ENCODE measurements at regions not wholly inside any gene's neighbourhood (a gene's known extent, or its start where the extent isn't known, plus 50 kb on each side); places are given as distances from the start of the nearest gene placed in this dataset.

GRCh38 chr13:80952158-80952557 is 611.2 kb upstream of the SPRY2 start:
- Histone ChIP-seq H3K79me2 (ENCODE audit: insufficient read depth, low read depth, low read length) (no peaks in the 10 kb centered on the region), H3K9me2 (ENCODE audit: insufficient read depth, low read length) (no peaks in the 10 kb centered on the region), H2AFZ (ENCODE audit: low read length) (no peak overlapping the region), H3K4me2 (ENCODE audit: low read length) (no peak overlapping the region), H3K4me3 (ENCODE audit: low read depth, low read length, poor library complexity, severe bottlenecking) (no peak overlapping the region), H4K20me1 (ENCODE audit: insufficient read depth, low read length) (no peaks in the 10 kb centered on the region), H3K36me3 (ENCODE audit: insufficient read depth, low read length) (no peaks in the 10 kb centered on the region), H3K27ac (ENCODE audit: low read depth, low read length, poor library complexity, severe bottlenecking) (no peak overlapping the region), H3K4me1 (ENCODE audit: insufficient read depth, low read length, poor library complexity, severe bottlenecking) (no peaks in the 10 kb centered on the region), H3K9me3 (ENCODE audit: low read length) (no peaks in the 10 kb centered on the region)
- ChIA-PET CTCF (ENCODE audit: unreplicated experiment) (no interaction called here), POLR2A (no interaction called here)
- intact Hi-C loops (cut with micrococcal nuclease; ENCODE audit: unreplicated experiment) = no loop called here
- no peak for DNase-seq (ENCODE audit: low spot score)
- no TSS peak for BruUV-seq (replicated peaks)
- no peak for TF ChIP-seq EZH2phosphoT487 (IDR thresholded peaks at IDR 0.05; ENCODE audit: borderline replicate concordance, low read depth, low read length)
- no peak for TF ChIP-seq CTCF (conservative IDR thresholded peaks at IDR 0.05; ENCODE audit: low read length)

GRCh38 chr13:80946008-80946802 is 605.3 kb upstream of the SPRY2 start:
- no peak for TF ChIP-seq CTCF (conservative IDR thresholded peaks at IDR 0.05; ENCODE audit: low read length)
- no peak for TF ChIP-seq EZH2phosphoT487 (IDR thresholded peaks at IDR 0.05; ENCODE audit: borderline replicate concordance, low read depth, low read length)
- H3K79me2 ChIP-seq (ENCODE audit: insufficient read depth, low read depth, low read length) = no peaks in the 10 kb centered on the region
- no peak overlapping the region for H3K4me2 ChIP-seq (ENCODE audit: low read length)
- H3K36me3 ChIP-seq (ENCODE audit: insufficient read depth, low read length) = no peaks in the 10 kb centered on the region
- BruUV-seq (replicated peaks) = no TSS peak
- H3K27ac ChIP-seq (ENCODE audit: low read depth, low read length, poor library complexity, severe bottlenecking) = no peak overlapping the region
- no peak overlapping the region for H2AFZ ChIP-seq (ENCODE audit: low read length)
- intact Hi-C loops (cut with micrococcal nuclease; ENCODE audit: unreplicated experiment) = no loop called here
- no peaks in the 10 kb centered on the region for H3K9me2 ChIP-seq (ENCODE audit: insufficient read depth, low read length)
- POLR2A ChIA-PET = interaction anchor here (0.7 to 1.0 kb wide), 2 partner anchors 21 to 400 kb away, joined by 3 to 4 read pairs; no protein-coding TSS in a partner anchor
- CTCF ChIA-PET (ENCODE audit: unreplicated experiment) = no interaction called here
- DNase-seq (ENCODE audit: low spot score) = no peak
- H4K20me1 ChIP-seq (ENCODE audit: insufficient read depth, low read length) = no peaks in the 10 kb centered on the region
- no peaks in the 10 kb centered on the region for H3K9me3 ChIP-seq (ENCODE audit: low read length)
- no peak overlapping the region for H3K4me3 ChIP-seq (ENCODE audit: low read depth, low read length, poor library complexity, severe bottlenecking)
- H3K4me1 ChIP-seq (ENCODE audit: insufficient read depth, low read length, poor library complexity, severe bottlenecking) = no peaks in the 10 kb centered on the region

DNA sequence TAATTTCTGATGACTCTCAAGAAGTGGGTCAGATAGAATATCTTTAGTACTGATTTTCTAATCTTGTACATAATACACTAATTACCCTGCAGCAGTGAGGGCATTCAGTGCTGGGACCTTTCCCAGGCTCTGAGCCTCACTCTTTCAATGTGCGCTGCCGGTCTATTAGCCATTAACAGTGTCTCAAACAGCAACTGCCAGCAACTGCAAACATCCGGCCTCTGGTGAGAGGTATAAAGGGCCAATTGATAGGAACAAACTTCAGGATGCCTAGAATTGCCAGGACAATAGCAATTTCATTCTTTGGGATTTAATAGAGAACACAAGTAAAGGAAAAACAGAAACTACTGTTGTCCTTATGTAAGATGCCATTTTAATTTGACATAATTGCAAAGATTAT is 604.4 kb upstream of the SPRY2 start:
- Histone ChIP-seq H3K4me1 (ENCODE audit: insufficient read depth, low read length, poor library complexity, severe bottlenecking) (no peaks in the 10 kb centered on the region), H3K36me3 (ENCODE audit: insufficient read depth, low read length) (no peaks in the 10 kb centered on the region), H3K9me3 (ENCODE audit: low read length) (no peaks in the 10 kb centered on the region), H3K9me2 (ENCODE audit: insufficient read depth, low read length) (no peaks in the 10 kb centered on the region), H4K20me1 (ENCODE audit: insufficient read depth, low read length) (no peaks in the 10 kb centered on the region), H3K4me3 (ENCODE audit: low read depth, low read length, poor library complexity, severe bottlenecking) (no peak overlapping the region), H3K27ac (ENCODE audit: low read depth, low read length, poor library complexity, severe bottlenecking) (no peak overlapping the region), H3K4me2 (ENCODE audit: low read length) (no peak overlapping the region), H3K79me2 (ENCODE audit: insufficient read depth, low read depth, low read length) (no peaks in the 10 kb centered on the region), H2AFZ (ENCODE audit: low read length) (no peak overlapping the region)
- DNase-seq (ENCODE audit: low spot score) = no peak
- TF ChIP-seq CTCF (conservative IDR thresholded peaks at IDR 0.05; ENCODE audit: low read length) = no peak
- TF ChIP-seq EZH2phosphoT487 (IDR thresholded peaks at IDR 0.05; ENCODE audit: borderline replicate concordance, low read depth, low read length) = no peak
- POLR2A ChIA-PET = no interaction called here
- intact Hi-C loops (cut with micrococcal nuclease; ENCODE audit: unreplicated experiment) = no loop called here
- CTCF ChIA-PET (ENCODE audit: unreplicated experiment) = no interaction called here
- no TSS peak for BruUV-seq (replicated peaks)
